Retinal pigment epithelial cell (primary cell): ENCODE measurements at regions not wholly inside any gene's neighbourhood (a gene's known extent, or its start where the extent isn't known, plus 50 kb on each side); places are given as distances from the start of the nearest gene placed in this dataset.

Experiments
- DNase-seq: peaks from one replicate; pipeline ENCODE4 v3.0.0-alpha.2; 2010; ENCODE audit warnings: low read depth
- H3K4me3 ChIP-seq: 2 replicates; pipeline ENCODE4 v1.5.1; 2011; ENCODE audit warnings: mild to moderate bottlenecking, low read length, control low read depth, moderate library complexity
- CTCF ChIP-seq: conservative IDR thresholded peaks from 2 replicates; pipeline ENCODE4 v1.5.1; 2011; ENCODE audit warnings: low read depth, low read length, control low read depth, inconsistent platforms

- H3K4me3 ChIP-seq: no peak overlapping the region
- no peak for TF ChIP-seq CTCF
- DNase-seq: no peak
Observed at GRCh38 chr2:122885436-122885835, 1130.0 kb downstream of the TSN start.

- no peak for TF ChIP-seq CTCF
- DNase-seq: no peak
- H3K4me3 ChIP-seq: no peak overlapping the region
Observed at GRCh38 chr2:122886479-122887145, 1131.2 kb downstream of the TSN start.

GRCh38 chr2:122899614-122900013 is 1125.5 kb upstream of the CNTNAP5 start:
- no peak for DNase-seq
- no peak for TF ChIP-seq CTCF
- no peak overlapping the region for H3K4me3 ChIP-seq

GRCh38 chr2:122905431-122905830 is 1119.7 kb upstream of the CNTNAP5 start:
- no peak overlapping the region for H3K4me3 ChIP-seq
- no peak for DNase-seq
- TF ChIP-seq CTCF: no peak

- H3K4me3 ChIP-seq: no peak overlapping the region
- TF ChIP-seq CTCF: no peak
- DNase-seq: no peak
Observed at GRCh38 chr2:122908159-122908558, 1116.9 kb upstream of the CNTNAP5 start.

- no peak overlapping the region for H3K4me3 ChIP-seq
- peak; percentile 2 for DNase-seq
- TF ChIP-seq CTCF: no peak
Observed at GRCh38 chr2:122927197-122927596, 1097.9 kb upstream of the CNTNAP5 start.

- H3K4me3 ChIP-seq: no peak overlapping the region
- TF ChIP-seq CTCF: no peak
- DNase-seq: no peak
Observed at GRCh38 chr2:122927710-122928557, 1097.2 kb upstream of the CNTNAP5 start.
